ENCODE measurements at regions not wholly inside any gene's neighbourhood (a gene's known extent, or its start where the extent isn't known, plus 50 kb on each side); places are given as distances from the start of the nearest gene placed in this dataset.

DNA sequence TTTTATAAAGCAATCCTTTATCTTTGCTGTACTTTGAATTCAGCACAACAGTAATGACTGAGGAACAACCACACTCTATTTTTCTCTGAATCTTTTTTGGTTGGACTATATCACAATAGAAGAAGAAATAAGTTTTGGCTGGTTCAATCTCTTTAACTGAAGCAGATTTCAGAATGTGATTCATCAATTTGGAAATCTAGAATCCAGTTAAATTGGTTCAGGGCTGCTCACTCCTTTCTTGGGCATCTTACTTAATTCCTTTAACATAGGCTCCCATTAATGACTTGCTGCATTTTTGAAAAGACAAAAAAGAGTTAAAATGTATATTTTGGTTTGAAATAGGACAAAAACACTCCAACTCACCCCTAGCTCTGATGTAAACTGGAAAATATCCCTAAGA is 688.3 kb upstream of the NECTIN3 start:
- intact Hi-C loops (cut with micrococcal nuclease) (no loop called here), in situ Hi-C loops (cut with MboI) (no loop called here)
- H3K9me1 ChIP-seq (ENCODE audit: control insufficient read depth, insufficient read depth, low read length): no peaks in the 10 kb centered on the region
- DNase-seq (ENCODE audit: extremely low read depth in 1 of 4, low spot score in 3 of 4) (no peak), FAIRE-seq (no peak), ATAC-seq (no peak)
- no peak overlapping the region for H2AFZ ChIP-seq (ENCODE audit: low read depth, low read length)
- H4K20me1 ChIP-seq (replicated peaks; ENCODE audit: control insufficient read depth, insufficient read depth, low read length): no peaks in the 10 kb centered on the region
- no peaks in the 10 kb centered on the region for H3K27me3 ChIP-seq (ENCODE audit: control insufficient read depth in 2 of 2, insufficient read depth in 2 of 2, low read length in 2 of 2)
- no peaks in the 10 kb centered on the region for H3K9me3 ChIP-seq (replicated peaks; ENCODE audit: control insufficient read depth, insufficient read depth, low read depth, low read length)
- H3K4me3 ChIP-seq: no peak overlapping the region
- no TSS peak for BruUV-seq (replicated peaks)
- H3K27ac ChIP-seq (ENCODE audit: extremely low read depth, low read depth, low read length): no peak overlapping the region
- TF ChIP-seq, protein P1, sequence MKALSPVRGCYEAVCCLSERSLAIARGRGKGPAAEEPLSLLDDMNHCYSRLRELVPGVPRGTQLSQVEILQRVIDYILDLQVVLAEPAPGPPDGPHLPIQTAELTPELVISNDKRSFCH (CRISPR knock-in tag; IDR thresholded peaks at IDR 0.05): no peak
- TF ChIP-seq, protein P1 (tag; IDR thresholded peaks at IDR 0.05): no peak
- TF ChIP-seq KAT8 (IDR thresholded peaks at IDR 0.05; ENCODE audit: low read depth) (no peak), ARHGAP35 (IDR thresholded peaks at IDR 0.05; ENCODE audit: partially characterized antibody) (no peak), PHF8 (IDR thresholded peaks at IDR 0.05; ENCODE audit: borderline replicate concordance, low read length) (no peak), SMARCC2 (IDR thresholded peaks at IDR 0.05; ENCODE audit: low read depth) (no peak), PHTF2 (CRISPR knock-in tag; IDR thresholded peaks at IDR 0.05) (no peak), WHSC1 (IDR thresholded peaks at IDR 0.05; ENCODE audit: low read length) (no peak), ZNF23 (CRISPR knock-in tag; IDR thresholded peaks at IDR 0.05) (no peak), CHD4 (IDR thresholded peaks at IDR 0.05; ENCODE audit: insufficient read depth, insufficient replicate concordance, low read depth, low read length, poor library complexity, severe bottlenecking) (no peak), ZNF444 (CRISPR knock-in tag; IDR thresholded peaks at IDR 0.05) (no peak)
- TF ChIP-seq, protein P2, sequence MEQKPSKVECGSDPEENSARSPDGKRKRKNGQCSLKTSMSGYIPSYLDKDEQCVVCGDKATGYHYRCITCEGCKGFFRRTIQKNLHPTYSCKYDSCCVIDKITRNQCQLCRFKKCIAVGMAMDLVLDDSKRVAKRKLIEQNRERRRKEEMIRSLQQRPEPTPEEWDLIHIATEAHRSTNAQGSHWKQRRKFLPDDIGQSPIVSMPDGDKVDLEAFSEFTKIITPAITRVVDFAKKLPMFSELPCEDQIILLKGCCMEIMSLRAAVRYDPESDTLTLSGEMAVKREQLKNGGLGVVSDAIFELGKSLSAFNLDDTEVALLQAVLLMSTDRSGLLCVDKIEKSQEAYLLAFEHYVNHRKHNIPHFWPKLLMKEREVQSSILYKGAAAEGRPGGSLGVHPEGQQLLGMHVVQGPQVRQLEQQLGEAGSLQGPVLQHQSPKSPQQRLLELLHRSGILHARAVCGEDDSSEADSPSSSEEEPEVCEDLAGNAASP (IDR thresholded peaks at IDR 0.05): no peak
- TF ChIP-seq, protein P3, sequence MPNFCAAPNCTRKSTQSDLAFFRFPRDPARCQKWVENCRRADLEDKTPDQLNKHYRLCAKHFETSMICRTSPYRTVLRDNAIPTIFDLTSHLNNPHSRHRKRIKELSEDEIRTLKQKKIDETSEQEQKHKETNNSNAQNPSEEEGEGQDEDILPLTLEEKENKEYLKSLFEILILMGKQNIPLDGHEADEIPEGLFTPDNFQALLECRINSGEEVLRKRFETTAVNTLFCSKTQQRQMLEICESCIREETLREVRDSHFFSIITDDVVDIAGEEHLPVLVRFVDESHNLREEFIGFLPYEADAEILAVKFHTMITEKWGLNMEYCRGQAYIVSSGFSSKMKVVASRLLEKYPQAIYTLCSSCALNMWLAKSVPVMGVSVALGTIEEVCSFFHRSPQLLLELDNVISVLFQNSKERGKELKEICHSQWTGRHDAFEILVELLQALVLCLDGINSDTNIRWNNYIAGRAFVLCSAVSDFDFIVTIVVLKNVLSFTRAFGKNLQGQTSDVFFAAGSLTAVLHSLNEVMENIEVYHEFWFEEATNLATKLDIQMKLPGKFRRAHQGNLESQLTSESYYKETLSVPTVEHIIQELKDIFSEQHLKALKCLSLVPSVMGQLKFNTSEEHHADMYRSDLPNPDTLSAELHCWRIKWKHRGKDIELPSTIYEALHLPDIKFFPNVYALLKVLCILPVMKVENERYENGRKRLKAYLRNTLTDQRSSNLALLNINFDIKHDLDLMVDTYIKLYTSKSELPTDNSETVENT (CRISPR knock-in tag; IDR thresholded peaks at IDR 0.05): no peak
- TF ChIP-seq, protein P4, sequence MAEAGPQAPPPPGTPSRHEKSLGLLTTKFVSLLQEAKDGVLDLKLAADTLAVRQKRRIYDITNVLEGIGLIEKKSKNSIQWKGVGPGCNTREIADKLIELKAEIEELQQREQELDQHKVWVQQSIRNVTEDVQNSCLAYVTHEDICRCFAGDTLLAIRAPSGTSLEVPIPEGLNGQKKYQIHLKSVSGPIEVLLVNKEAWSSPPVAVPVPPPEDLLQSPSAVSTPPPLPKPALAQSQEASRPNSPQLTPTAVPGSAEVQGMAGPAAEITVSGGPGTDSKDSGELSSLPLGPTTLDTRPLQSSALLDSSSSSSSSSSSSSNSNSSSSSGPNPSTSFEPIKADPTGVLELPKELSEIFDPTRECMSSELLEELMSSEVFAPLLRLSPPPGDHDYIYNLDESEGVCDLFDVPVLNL (CRISPR knock-in tag; IDR thresholded peaks at IDR 0.05; ENCODE audit: low read depth): no peak
- TF ChIP-seq, protein P5, sequence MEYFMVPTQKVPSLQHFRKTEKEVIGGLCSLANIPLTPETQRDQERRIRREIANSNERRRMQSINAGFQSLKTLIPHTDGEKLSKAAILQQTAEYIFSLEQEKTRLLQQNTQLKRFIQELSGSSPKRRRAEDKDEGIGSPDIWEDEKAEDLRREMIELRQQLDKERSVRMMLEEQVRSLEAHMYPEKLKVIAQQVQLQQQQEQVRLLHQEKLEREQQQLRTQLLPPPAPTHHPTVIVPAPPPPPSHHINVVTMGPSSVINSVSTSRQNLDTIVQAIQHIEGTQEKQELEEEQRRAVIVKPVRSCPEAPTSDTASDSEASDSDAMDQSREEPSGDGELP (CRISPR knock-in tag; IDR thresholded peaks at IDR 0.05; ENCODE audit: borderline replicate concordance): no peak
- H3K36me3 ChIP-seq (ENCODE audit: control insufficient read depth, insufficient read depth, low read length): no peaks in the 10 kb centered on the region
- ChIA-PET CTCF (ENCODE audit: low intra/inter-chr PET ratio) (no interaction called here), POLR2A (no interaction called here)
- H3K4me1 ChIP-seq (replicated peaks in 1 of 2; ENCODE audit: control insufficient read depth in 2 of 2, insufficient read depth in 2 of 2, low read length in 2 of 2): no peaks in the 10 kb centered on the region
- H3K9ac ChIP-seq (ENCODE audit: insufficient read depth in 1 of 2, low read depth in 2 of 2, low read length in 2 of 2): no peak overlapping the region
- H3K4me2 ChIP-seq (ENCODE audit: insufficient read depth, low read length): no peak overlapping the region
- no peaks in the 10 kb centered on the region for H3K79me2 ChIP-seq (ENCODE audit: control insufficient read depth, insufficient read depth, low read length)

Measured in K562 (cell line).